Panc1 (cell line): ENCODE measurements at regions not wholly inside any gene's neighbourhood (a gene's known extent, or its start where the extent isn't known, plus 50 kb on each side); places are given as distances from the start of the nearest gene placed in this dataset.

Source experiments
- CTCF ChIP-seq: fragments of 450-650 bp; IDR thresholded peaks from 2 replicates; pipeline ENCODE4 v1.5.1; 2017; ENCODE audit warnings: mild to moderate bottlenecking
- POLR2AphosphoS5 ChIP-seq: IDR thresholded peaks from 2 replicates; pipeline ENCODE4 v1.6.1; 2012; ENCODE audit warnings: mild to moderate bottlenecking, low read depth, low read length, moderate library complexity
- SIN3A ChIP-seq: IDR thresholded peaks from 2 replicates; pipeline ENCODE4 v1.6.1; 2012; ENCODE audit warnings: low read depth, mild to moderate bottlenecking, low read length, moderate library complexity, borderline replicate concordance; ENCODE audit not compliant: insufficient read depth
- TCF7L2 ChIP-seq: IDR thresholded peaks from 2 replicates; pipeline ENCODE4 v1.6.1; 2011; ENCODE audit warnings: mild to moderate bottlenecking, low read depth, low read length, inconsistent platforms
- TF ChIP-seq, protein P1 (sequence below), 2 experiments: IDR thresholded peaks; 2 replicates each; pipeline ENCODE4 v1.6.1; 2011 to 2012; ENCODE audit warnings: low read depth in 2 of 2, control low read depth in 1 of 2, low read length in 1 of 2, mild to moderate bottlenecking in 1 of 2, moderate library complexity in 1 of 2; ENCODE audit not compliant: insufficient read depth in 1 of 2

GRCh38 chr7:10648289-10648688 lies 325.4 kb upstream of the PHF14 start:
- TF ChIP-seq POLR2AphosphoS5 (no peak), CTCF (no peak), SIN3A (no peak), TCF7L2 (no peak)
- TF ChIP-seq, protein P1, sequence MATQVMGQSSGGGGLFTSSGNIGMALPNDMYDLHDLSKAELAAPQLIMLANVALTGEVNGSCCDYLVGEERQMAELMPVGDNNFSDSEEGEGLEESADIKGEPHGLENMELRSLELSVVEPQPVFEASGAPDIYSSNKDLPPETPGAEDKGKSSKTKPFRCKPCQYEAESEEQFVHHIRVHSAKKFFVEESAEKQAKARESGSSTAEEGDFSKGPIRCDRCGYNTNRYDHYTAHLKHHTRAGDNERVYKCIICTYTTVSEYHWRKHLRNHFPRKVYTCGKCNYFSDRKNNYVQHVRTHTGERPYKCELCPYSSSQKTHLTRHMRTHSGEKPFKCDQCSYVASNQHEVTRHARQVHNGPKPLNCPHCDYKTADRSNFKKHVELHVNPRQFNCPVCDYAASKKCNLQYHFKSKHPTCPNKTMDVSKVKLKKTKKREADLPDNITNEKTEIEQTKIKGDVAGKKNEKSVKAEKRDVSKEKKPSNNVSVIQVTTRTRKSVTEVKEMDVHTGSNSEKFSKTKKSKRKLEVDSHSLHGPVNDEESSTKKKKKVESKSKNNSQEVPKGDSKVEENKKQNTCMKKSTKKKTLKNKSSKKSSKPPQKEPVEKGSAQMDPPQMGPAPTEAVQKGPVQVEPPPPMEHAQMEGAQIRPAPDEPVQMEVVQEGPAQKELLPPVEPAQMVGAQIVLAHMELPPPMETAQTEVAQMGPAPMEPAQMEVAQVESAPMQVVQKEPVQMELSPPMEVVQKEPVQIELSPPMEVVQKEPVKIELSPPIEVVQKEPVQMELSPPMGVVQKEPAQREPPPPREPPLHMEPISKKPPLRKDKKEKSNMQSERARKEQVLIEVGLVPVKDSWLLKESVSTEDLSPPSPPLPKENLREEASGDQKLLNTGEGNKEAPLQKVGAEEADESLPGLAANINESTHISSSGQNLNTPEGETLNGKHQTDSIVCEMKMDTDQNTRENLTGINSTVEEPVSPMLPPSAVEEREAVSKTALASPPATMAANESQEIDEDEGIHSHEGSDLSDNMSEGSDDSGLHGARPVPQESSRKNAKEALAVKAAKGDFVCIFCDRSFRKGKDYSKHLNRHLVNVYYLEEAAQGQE (IDR thresholded peaks at IDR 0.05; ENCODE audit: insufficient read depth in 1 of 2, low read depth in 2 of 2, low read length in 1 of 2): no peak
